NCI-H2107 treated with DMSO at 0.1 percent for 48 hours (cell line): ENCODE measurements at regions not wholly inside any gene's neighbourhood (a gene's known extent, or its start where the extent isn't known, plus 50 kb on each side); places are given as distances from the start of the nearest gene placed in this dataset.

ENCODE experiments used
- DNase-seq: peaks from one replicate; lab custom pipeline; 2025; ENCODE audit not compliant: unreplicated experiment; lab: John Stamatoyannopoulos, UW

DNA sequence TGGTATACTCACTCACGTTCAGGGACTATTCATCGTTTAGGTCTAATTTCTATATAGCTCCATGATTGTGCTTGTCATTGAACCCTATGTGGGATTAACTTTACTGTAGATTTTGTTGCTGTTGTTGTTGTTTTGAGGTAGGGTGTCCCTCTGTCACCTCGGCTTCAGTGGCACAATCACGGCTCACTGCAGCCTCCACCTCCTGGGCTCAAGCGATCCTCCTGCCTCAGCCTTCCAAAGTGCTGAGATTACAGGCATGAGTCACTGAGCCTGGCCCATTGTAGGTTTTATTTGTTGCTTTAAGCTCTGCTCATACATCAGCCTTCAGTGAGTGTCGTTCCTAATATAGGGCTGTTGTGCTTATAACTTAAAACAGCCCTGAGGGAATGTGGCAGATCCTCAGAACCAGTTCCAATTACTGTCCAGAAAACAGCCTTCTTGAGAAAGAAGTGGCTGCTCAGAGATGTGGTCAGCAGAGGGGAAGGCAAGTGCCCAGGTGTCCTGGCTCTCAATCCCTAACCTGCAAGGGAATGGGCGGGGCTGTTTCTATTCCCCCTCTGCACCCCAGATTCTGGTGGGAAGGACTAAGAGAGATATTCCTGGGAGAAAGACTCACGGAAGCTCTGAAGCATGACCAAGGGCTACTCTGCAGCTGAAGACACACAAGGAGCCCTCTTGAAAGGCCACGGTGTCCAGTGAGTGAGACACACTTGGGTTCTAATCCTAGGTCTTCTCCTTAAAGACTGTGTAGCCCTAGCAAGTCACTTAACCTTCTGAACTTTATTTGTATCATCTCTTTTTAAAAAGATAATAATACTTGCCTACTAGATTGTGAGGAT lies 79.6 kb upstream of the LCLAT1 start:
- DNase-seq, result no peak

DNA sequence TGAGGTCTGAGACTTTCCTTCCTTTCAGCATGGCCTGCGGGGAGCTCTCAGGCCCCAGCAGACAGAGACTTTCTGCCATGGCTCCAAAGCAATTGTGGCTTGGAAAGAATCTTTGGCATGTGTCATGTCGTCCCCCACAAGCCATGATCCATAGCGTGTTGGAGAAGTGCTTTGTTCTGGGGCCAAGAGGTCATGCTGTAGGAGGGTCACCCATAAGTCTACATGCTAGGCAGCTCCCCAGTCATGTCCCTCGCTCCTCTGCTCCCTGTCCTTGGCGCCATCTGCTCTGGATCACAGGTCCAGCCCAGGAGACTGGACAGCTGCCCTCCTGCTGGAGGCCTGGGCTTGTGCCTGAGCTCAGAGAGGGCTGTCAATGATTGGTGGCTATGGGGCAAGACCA lies 78.8 kb upstream of the LCLAT1 start:
- DNase-seq, result no peak

DNA sequence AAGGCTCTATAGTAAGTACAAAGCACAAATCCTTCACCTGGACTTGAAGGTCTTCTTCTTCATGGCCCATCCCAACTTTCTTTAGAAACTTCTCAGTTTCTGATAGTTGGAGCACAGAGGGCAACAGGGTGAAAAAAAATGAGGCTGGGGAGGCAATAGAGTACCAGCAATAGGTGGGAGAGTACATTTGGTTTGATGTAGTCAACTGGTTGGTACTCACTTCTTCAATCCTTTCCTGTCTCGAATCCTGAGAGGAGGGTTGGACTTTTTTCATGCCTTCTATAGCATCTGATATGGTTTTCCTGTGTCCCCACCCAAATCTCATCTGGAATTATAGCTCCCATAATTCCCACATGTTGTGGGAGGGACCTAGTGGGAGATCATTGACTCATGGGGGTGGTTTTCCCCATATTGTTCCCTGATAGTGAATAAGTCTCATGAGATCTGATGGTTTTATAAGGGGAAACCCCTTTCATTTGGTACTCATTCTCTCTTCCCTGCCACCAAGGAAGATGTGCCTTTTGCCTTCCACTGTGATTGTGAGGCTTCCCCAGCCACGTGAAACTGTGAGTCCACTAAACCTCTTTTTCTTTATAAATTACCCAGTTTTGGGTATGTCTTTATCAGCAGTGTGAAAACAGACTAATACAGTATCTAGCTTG lies 75.9 kb upstream of the LCLAT1 start:
- no peak for DNase-seq

DNA sequence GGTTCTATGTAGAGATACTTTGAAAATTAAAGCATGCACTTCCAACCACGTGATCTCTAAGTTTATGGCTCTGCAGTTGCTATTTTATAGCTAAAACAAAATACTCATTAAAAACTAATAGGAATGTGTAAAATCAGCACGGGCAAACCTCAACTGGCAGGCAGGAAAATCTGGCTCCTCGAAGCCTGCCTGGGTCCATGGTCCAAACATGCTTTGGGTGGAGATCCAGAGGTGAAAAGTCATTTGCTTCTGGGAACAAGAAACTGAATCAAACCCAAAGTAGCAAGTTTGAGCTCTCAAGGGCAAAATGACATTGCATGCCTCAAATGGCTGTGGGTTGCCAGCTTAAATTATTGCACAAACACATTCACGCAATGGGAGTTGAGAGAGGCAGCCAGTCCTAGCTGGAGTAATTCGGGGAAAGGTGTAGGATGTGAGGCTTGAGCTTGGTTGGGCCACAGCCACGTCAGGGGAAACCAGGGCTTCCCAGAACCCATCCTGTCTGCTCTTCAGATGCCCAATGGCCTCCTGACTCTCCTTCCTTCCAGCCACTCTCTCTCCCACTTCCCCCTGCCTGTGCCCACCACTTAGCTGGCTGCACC lies 75.2 kb upstream of the LCLAT1 start:
- DNase-seq, result no peak

DNA sequence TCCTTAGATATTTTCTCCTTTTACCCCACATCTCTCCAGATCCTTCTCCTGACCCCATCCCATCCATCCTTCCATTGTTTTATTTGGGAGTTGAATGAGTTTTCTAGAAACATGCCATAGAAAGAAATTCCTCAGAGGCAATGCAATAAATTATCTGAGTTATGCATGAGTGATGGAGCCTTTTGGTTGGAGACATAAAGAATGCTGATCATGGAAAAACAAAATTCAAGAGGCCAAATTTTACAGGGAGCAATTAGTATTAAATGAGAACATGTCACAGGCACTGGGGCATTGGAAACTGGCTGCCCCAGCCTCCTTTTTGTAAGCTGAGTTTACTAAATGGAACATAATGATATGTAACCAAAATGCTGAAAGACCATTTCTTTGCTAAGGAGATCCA lies 74.2 kb upstream of the LCLAT1 start:
- DNase-seq, result no peak

DNA sequence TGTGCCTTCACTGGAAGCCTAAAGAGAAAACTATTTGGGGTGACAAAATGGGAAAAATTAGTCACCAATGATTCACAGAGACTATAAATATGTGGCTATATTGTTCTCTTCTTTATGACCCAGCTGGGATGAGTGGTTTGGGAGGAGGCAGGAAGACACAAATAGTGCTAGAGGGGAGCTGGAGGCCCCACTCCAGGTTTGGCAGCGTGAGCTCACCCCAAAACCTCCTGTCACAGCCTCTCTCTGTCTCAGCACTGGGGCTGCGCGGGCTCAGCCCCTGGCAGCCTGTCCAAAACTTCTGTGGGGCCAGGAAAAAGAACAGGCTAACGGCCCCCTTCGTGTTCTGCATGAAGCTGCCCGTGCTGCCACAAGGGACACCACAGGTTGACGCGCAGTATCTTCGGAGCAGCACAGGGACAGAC lies 73.2 kb upstream of the LCLAT1 start:
- no peak for DNase-seq

DNA sequence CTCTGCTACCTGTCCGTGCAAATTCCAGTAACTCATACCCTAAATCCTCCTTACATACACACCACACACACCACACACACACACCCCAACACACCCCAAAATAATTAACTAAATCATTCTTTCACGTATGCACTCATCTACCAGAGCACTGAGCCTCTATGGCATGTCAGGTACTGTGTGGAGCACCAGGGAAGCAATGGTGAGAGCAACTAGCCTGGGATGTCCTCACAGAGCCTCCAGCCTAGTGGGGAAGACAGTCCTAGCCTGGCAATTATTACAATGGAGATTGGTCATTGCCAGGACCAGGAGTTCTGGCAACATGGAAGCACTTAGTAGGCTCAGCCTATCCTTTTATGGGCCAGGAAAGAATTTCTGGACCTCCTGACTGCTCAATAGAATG lies 72.7 kb upstream of the LCLAT1 start:
- DNase-seq, result no peak

DNA sequence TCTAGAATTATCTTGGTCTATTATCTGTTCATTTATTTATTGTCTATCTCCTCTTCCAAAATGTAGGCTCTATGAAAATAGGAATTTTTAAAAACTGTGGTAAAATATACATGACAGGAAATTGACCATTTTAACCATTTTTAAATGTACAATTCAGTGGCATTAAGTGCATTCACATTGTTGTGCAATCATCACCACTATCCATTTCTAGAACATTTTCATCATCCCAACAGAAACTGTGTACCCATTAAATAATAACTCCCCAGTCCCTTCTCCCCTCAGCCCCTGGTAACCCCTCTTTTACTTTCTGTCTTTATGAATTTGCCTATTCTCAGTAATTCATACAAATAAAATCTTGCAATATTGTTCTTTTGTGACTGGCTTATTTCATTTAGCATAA lies 71.1 kb upstream of the LCLAT1 start:
- no peak for DNase-seq

DNA sequence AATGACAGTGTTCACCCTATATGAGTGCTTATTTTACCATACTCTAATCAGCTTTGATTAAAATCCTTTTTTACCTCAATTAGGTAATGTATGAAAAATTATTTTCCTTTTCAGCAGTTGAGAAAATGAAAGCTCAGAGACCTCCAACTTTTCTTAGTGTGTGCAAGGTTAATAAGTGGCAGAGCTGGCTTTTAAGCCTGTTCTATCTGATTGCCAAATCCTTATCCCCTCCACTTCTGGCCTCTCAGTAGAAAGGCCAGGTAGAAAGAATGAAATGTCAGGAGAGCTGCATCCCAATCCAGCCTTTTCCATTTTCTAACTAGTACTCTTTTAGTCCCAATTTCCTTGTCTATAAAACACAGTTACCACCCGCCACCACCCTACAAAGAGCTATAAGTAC lies 67.6 kb upstream of the LCLAT1 start:
- no peak for DNase-seq

DNA sequence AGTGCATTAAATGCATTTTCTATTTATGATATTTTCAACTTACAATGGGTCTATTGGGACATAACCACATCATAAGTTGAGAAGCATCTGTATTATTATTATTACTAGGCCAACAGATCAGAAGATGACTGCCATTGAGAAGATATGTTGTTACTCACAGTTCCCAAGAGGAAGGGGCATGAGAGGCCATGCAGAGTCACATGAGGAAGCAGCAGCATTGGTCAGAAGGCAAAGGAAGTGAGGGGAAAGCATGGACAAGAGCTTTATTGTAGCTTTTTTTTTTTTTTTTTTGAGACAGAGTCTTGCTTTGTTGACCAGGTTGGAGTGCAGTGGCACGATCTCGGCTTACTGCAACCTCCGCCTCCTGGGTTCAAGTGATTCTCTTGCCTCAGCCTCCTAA lies 66.2 kb upstream of the LCLAT1 start:
- DNase-seq, result no peak

DNA sequence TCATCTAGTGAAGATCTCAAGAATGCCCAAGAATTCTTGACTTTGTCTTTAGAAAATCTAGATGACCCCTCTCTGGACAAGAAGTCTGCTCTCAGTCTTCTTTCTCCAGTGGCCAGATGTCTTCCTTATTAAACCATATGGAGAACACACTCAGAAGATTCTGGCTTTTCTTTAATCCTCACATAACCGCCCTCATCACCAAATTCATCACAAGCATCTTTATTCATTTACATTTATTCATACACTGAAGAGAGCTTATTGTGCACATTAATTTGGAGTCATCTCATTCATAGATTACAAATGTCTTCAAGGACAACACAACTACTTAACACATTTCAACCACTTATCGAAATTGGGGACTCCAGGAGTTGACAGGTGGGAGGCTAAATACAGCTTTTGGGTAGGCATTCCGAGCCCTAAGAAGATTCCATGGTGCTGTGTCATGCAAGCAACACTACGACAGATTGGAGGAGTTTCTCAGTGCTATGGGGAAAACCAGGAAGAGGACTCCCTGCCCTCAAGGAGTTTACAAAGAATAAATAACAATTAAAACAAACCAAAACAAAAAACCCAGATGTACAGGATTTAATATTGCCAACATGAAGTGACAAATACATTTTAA lies 64.8 kb upstream of the LCLAT1 start:
- DNase-seq, result no peak

DNA sequence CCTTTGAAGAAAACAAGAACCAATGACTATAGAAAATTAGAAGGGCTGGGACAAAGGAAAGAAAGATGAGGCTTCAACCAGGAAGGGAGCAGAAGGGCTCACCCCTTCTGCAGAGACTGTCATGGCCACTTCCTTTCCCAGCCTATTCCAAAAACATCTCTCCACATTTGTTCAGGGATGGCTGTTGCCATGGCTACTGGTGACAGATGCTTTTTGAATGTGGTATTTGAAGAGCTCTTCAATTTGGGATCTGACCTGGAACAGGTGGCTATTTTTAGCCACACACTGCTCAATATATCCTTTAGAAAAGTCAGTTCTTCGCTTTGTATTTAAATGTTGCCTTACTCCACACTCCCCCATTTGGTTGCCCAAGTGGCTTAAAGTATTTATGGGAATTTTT lies 64.1 kb upstream of the LCLAT1 start:
- peak; percentile 67 for DNase-seq

DNA sequence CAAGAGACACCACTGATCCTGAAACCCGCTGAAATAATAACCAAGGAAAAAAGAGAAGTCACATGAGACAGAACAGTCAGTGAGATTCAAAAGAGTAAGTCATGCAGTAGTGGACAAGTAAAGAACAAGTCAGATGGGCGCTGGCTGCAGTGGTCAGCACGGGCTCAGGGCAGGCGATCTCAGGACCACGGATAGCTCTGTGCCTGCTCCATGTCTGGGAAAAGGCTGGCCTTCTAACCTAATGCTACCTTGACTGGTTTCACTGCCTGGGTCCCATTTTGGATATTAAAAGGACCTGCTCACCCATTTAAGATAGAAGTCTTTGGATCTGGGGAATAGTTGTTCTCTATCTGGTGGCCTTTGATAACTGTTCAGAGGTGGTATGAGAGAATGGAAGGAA lies 61.7 kb upstream of the LCLAT1 start:
- no peak for DNase-seq

DNA sequence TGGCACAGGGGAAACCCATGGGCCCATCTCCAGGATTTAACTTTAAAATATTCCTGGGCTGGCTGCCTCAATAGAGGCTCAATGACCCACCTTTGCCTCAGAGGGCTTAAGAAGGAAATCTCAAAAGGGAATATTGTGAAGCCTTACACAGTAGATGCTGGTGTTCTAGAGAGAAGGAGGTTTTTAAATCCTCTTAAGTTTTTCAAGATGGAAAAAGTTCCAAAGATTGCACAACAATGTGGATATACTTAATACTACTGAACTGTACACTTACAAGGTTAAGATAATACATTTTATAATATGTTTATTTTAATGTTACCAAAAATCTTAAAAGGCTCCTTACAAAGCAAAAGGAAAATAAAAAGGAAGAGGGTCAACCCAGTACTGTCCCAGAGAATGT lies 54.9 kb upstream of the LCLAT1 start:
- DNase-seq, result no peak

DNA sequence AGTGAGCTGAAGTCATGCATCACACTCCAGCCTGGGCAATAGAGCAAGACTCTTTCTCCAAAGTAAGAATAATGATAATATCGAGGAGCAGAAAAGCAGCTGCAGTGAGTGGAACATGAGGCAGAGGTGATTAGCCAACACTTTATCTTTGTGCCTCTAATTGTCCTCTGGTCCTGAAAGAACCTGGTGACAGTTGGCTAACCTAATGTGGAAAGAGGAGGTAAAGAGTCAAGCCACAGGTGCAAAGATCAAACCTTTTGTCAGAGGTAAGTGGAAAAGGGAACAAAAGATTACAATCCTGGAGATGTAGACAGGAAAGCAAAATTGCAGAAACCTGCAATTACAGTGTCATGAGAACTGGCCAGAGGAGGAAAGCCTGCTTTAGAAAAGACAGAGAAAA lies 53.5 kb upstream of the LCLAT1 start:
- no peak for DNase-seq

DNA sequence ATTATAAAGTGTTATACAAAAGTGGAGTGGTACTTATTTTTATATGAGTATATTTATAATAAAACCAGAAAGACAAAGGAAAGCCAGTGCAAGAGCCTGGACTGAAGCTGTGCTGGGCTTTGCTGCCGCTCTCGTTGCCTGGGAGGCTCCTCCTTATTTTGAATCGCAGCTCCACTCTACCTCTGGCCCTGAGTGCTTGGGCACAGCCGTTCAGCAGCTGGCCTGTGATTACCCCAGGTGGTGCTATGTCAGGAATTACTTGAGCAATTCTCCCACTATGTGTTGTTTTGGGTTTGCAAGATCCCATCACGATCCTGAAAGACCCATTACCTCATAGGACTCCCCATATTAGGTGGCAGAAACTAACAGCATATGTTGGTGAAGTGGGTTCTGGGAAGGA lies 53.0 kb upstream of the LCLAT1 start:
- peak; percentile 43 for DNase-seq

DNA sequence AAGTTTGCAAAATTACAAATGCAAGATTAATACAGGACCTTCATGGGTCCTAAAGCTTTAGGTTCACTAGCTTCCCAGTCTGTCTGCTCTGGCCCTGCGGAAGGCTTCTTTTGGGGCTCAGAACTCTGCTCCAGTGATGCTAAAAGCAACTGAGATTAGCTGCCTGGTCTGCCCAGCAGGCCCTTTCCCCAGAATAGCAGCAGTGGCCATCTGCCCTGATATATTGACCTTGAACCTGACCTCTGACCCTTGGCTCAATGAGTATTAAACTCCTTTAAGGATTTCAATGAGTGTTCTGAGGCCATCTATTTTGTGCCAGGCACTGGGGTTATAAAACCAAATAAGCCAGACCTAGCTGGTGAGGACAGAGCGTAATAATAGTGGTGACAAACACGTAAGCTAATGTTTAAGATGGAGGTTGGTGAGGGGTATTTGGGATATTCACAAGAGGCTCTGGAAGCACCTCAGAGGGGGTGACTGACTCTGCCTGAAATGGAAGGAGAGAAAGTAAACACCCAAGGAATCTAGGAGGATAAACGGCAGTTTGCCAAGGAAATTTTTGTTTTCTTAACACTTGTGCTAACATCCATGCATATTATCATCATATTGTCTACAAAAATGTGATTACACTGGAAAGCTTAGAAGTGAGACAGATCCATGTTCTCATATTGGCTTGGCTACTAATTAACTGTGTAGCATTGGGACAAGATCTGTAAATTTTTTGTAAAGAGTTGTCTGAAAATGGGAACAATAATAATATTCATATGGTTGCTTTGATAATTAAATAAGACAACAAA lies 50.4 kb upstream of the LCLAT1 start:
- no peak for DNase-seq
